B cell (primary cell): ENCODE measurements at regions not wholly inside any gene's neighbourhood (a gene's known extent, or its start where the extent isn't known, plus 50 kb on each side); places are given as distances from the start of the nearest gene placed in this dataset.

Experiments used
- ATAC-seq: fragments of 200-7000 bp; cut with Tn5 transposase; one replicate; pipeline ENCODE4 v1.10.0; 2021; ENCODE audit warnings: low read depth, mild to moderate bottlenecking, moderate number of reproducible peaks, moderate library complexity
- CTCF ChIA-PET: fragments of 350-600 bp; sonication (Branson Sonifier 250); formaldehyde crosslinking; loops from one replicate; lab custom pipeline; 2021; ENCODE audit warnings: antibody characterized with exemption, inconsistent platforms; lab: Charles Lee
- POLR2A ChIA-PET: fragments of 350-600 bp; sonication (Branson Sonifier 250); formaldehyde crosslinking; loops from one replicate; lab custom pipeline; 2021; ENCODE audit warnings: antibody characterized with exemption; lab: Charles Lee
- DNase-seq: peaks from one replicate; pipeline ENCODE4 v3.0.0; 2013
- H2AFZ ChIP-seq: 2 replicates; pipeline ENCODE4 v1.6.1; 2012; ENCODE audit warnings: mild to moderate bottlenecking, low read depth, low read length; ENCODE audit not compliant: insufficient read depth, poor library complexity, severe bottlenecking
- H3K27ac ChIP-seq, 2 donors: 1 replicate in 1 of 2; 2 replicates in 1 of 2; pipeline ENCODE4 v1.5.1; 2012 to 2013; ENCODE audit warnings: low read length in 2 of 2, mild to moderate bottlenecking in 2 of 2, moderate library complexity in 1 of 2
- H3K27me3 ChIP-seq, 4 experiments: fragments of 200-600 bp in 1 of 4; sonication (generic) in 1 of 4; replicated peaks in 1 of 4; 1 replicate in 2 of 4; 2 replicates in 2 of 4; pipeline versions ENCODE4 v1.6.1 to v1.7.0; 2013 to 2016; ENCODE audit warnings: low read length in 3 of 4, mild to moderate bottlenecking in 2 of 4, mixed read lengths in 1 of 4, moderate library complexity in 1 of 4; ENCODE audit not compliant: insufficient read depth in 4 of 4, control insufficient read depth in 3 of 4; ENCODE audit errors: control extremely low read depth in 1 of 4
- H3K36me3 ChIP-seq, 2 experiments: replicated peaks in 1 of 2; 1 replicate in 1 of 2; 2 replicates in 1 of 2; pipeline versions ENCODE4 v1.6.1 to v1.7.1; 2013; ENCODE audit warnings: low read length in 1 of 2; ENCODE audit not compliant: insufficient read depth in 2 of 2, control insufficient read depth in 1 of 2; ENCODE audit errors: control extremely low read depth in 1 of 2, extremely low read depth in 1 of 2
- H3K4me1 ChIP-seq, 2 donors: fragments of 200-600 bp in 1 of 2; sonication (generic) in 1 of 2; 1 replicate in 1 of 2; 2 replicates in 1 of 2; pipeline versions ENCODE4 v1.5.1 to v1.6.1; 2013 to 2017; ENCODE audit warnings: low read length in 2 of 2; ENCODE audit not compliant: control insufficient read depth in 2 of 2, insufficient read depth in 2 of 2
- H3K4me2 ChIP-seq: replicated peaks from 2 replicates; pipeline ENCODE3; 2012; ENCODE audit warnings: mild to moderate bottlenecking, low read depth, low read length; ENCODE audit not compliant: poor library complexity, severe bottlenecking
- H3K4me3 ChIP-seq, 5 experiments: fragments of 200-600 bp in 1 of 5; sonication (generic) in 1 of 5; 1 replicate in 3 of 5; 2 replicates in 2 of 5; pipeline versions ENCODE4 v1.5.1 to v1.7.0; 2011 to 2016; ENCODE audit warnings: low read length in 4 of 5, mild to moderate bottlenecking in 4 of 5, low read depth in 2 of 5, control low read depth in 1 of 5, moderate library complexity in 1 of 5; ENCODE audit not compliant: insufficient read depth in 1 of 5; ENCODE audit errors: control extremely low read depth in 1 of 5, extremely low read depth in 1 of 5
- H3K79me2 ChIP-seq: fragments of 200-600 bp; sonication (generic); one replicate; pipeline ENCODE4 v1.6.0; 2016; ENCODE audit warnings: low read length; ENCODE audit not compliant: control insufficient read depth, insufficient read depth
- H3K9ac ChIP-seq: fragments of 200-600 bp; sonication (generic); 2 replicates; pipeline ENCODE4 v1.6.1; 2017; ENCODE audit warnings: mild to moderate bottlenecking, low read length, moderate library complexity
- H3K9me3 ChIP-seq, 3 donors: one replicate each; pipeline versions ENCODE4 v1.6.1 to v1.7.1; 2013; ENCODE audit warnings: low read length in 2 of 3; ENCODE audit not compliant: control insufficient read depth in 2 of 3, insufficient read depth in 1 of 3; ENCODE audit errors: control extremely low read depth in 1 of 3
- H4K20me1 ChIP-seq: 2 replicates; pipeline ENCODE4 v1.6.0; 2012; ENCODE audit warnings: mild to moderate bottlenecking, low read length; ENCODE audit not compliant: insufficient read depth, control insufficient read depth, poor library complexity, severe bottlenecking
- H3K27ac Mint-ChIP-seq: one replicate; pipeline ENCODE4 v1.8.0; 2021; ENCODE audit warnings: mixed read lengths
- H3K27me3 Mint-ChIP-seq: one replicate; pipeline ENCODE4 v1.8.0; 2021; ENCODE audit warnings: mixed read lengths
- H3K4me1 Mint-ChIP-seq: one replicate; pipeline ENCODE4 v1.8.0; 2021; ENCODE audit warnings: mixed read lengths
- H3K4me3 Mint-ChIP-seq: one replicate; pipeline ENCODE4 v1.8.0; 2021; ENCODE audit warnings: mixed read lengths
- H3K9me3 Mint-ChIP-seq: one replicate; pipeline ENCODE4 v1.8.0; 2022; ENCODE audit warnings: mixed read lengths; ENCODE audit not compliant: insufficient read depth
- EZH2 ChIP-seq: IDR thresholded peaks from 2 replicates; pipeline ENCODE4 v1.6.1; 2012; ENCODE audit warnings: borderline replicate concordance, low read depth, mild to moderate bottlenecking, moderate library complexity, low read length; ENCODE audit not compliant: insufficient read depth, poor library complexity, severe bottlenecking
- WGBS: methylation state at CpG from one replicate; pipeline ENCODE4 v1.1.5; 2013; ENCODE audit warnings: missing lambda C conversion rate; ENCODE audit not compliant: insufficient coverage; 5-methylcytosine and 5-hydroxymethylcytosine counted together
- intact Hi-C: fragments of 100-400 bp; cut with micrococcal nuclease; formaldehyde crosslinking; loops from one replicate; pipeline ENCODE4 v1.10.0; 2022
- TF ChIP-seq, protein P1 (sequence below): fragments of 200-600 bp; IDR thresholded peaks from one replicate; pipeline ENCODE4 v1.8.0; 2022; ENCODE audit warnings: antibody characterized with exemption, mild to moderate bottlenecking

GRCh38 chr2:84144345-84144744 lies 314.7 kb downstream of the SUCLG1 start:
- TF ChIP-seq EZH2 = no peak
- TF ChIP-seq, protein P1, sequence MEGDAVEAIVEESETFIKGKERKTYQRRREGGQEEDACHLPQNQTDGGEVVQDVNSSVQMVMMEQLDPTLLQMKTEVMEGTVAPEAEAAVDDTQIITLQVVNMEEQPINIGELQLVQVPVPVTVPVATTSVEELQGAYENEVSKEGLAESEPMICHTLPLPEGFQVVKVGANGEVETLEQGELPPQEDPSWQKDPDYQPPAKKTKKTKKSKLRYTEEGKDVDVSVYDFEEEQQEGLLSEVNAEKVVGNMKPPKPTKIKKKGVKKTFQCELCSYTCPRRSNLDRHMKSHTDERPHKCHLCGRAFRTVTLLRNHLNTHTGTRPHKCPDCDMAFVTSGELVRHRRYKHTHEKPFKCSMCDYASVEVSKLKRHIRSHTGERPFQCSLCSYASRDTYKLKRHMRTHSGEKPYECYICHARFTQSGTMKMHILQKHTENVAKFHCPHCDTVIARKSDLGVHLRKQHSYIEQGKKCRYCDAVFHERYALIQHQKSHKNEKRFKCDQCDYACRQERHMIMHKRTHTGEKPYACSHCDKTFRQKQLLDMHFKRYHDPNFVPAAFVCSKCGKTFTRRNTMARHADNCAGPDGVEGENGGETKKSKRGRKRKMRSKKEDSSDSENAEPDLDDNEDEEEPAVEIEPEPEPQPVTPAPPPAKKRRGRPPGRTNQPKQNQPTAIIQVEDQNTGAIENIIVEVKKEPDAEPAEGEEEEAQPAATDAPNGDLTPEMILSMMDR = no peak
- Histone ChIP-seq H3K4me2 (no peak overlapping the region), H3K27ac (no peak overlapping the region), H3K27me3 (no peaks in the 10 kb centered on the region), H3K9me3 (no peaks in the 10 kb centered on the region), H3K4me1 (no peaks in the 10 kb centered on the region), H3K4me3 (no peak overlapping the region), H3K9ac (no peak overlapping the region), H4K20me1 (no peaks in the 10 kb centered on the region), H2AFZ (no peak overlapping the region), H3K79me2 (no peaks in the 10 kb centered on the region), H3K36me3 (no peaks in the 10 kb centered on the region)
- no CpG with 5 or more reads among the region's 4 CpGs for WGBS
- H3K4me1 Mint-ChIP-seq = no peaks in the 10 kb centered on the region
- ATAC-seq (no peak), DNase-seq (no peak)
- peaks cover 1% of the 10 kb centered on the region for H3K27me3 Mint-ChIP-seq
- POLR2A ChIA-PET = no interaction called here
- H3K4me3 Mint-ChIP-seq = no peak overlapping the region
- H3K9me3 Mint-ChIP-seq = no peaks in the 10 kb centered on the region
- CTCF ChIA-PET = no interaction called here
- H3K27ac Mint-ChIP-seq = no peak overlapping the region
- intact Hi-C loops = no loop called here

GRCh38 chr2:84137034-84137433 lies 322.0 kb downstream of the SUCLG1 start:
- Histone ChIP-seq H3K79me2 (no peaks in the 10 kb centered on the region), H2AFZ (no peak overlapping the region), H3K4me1 (no peaks in the 10 kb centered on the region), H4K20me1 (no peaks in the 10 kb centered on the region), H3K4me2 (no peak overlapping the region), H3K4me3 (no peak overlapping the region), H3K36me3 (no peaks in the 10 kb centered on the region), H3K27me3 (no peaks in the 10 kb centered on the region), H3K27ac (no peak overlapping the region), H3K9ac (no peak overlapping the region), H3K9me3 (no peaks in the 10 kb centered on the region)
- intact Hi-C loops = no loop called here
- no peaks in the 10 kb centered on the region for H3K9me3 Mint-ChIP-seq
- ChIA-PET POLR2A (no interaction called here), CTCF (no interaction called here)
- DNase-seq (no peak), ATAC-seq (no peak)
- no peak for TF ChIP-seq EZH2
- TF ChIP-seq, protein P1 = no peak
- H3K27me3 Mint-ChIP-seq = no peaks in the 10 kb centered on the region
- WGBS = 96% methylated on average over 3 of the region's 3 CpGs
- H3K4me1 Mint-ChIP-seq = no peaks in the 10 kb centered on the region
- H3K4me3 Mint-ChIP-seq = no peak overlapping the region
- H3K27ac Mint-ChIP-seq = no peak overlapping the region
